Lung (tissue), 11 donors: ENCODE measurements at regions not wholly inside any gene's neighbourhood (a gene's known extent, or its start where the extent isn't known, plus 50 kb on each side); places are given as distances from the start of the nearest gene placed in this dataset.

ENCODE experiments used
- ATAC-seq: fragments of 200-7000 bp; cut with Tn5 transposase; one replicate; pipeline ENCODE4 v1.9.1; 2020; ENCODE audit warnings: moderate number of reproducible peaks; ENCODE audit not compliant: insufficient read depth, low FRiP score
- DNase-seq, 3 donors: peaks; one replicate each; pipeline ENCODE4 v3.0.0-alpha.2; 2013 to 2017
- H3K27ac ChIP-seq, 2 donors: one replicate each; pipeline ENCODE4 v1.5.1; 2013; ENCODE audit warnings: mild to moderate bottlenecking in 2 of 2, moderate library complexity in 2 of 2, control low read depth in 1 of 2, inconsistent platforms in 1 of 2, low read depth in 1 of 2, low read length in 1 of 2
- H3K27me3 ChIP-seq, 3 donors: one replicate each; pipeline ENCODE4 v1.5.1; 2013; ENCODE audit warnings: low read length in 2 of 3; ENCODE audit not compliant: control insufficient read depth in 3 of 3, insufficient read depth in 3 of 3
- H3K36me3 ChIP-seq, 4 donors: one replicate each; pipeline ENCODE4 v1.5.1; 2013; ENCODE audit warnings: low read length in 4 of 4, mild to moderate bottlenecking in 1 of 4, moderate library complexity in 1 of 4; ENCODE audit not compliant: control insufficient read depth in 4 of 4, insufficient read depth in 4 of 4
- H3K4me1 ChIP-seq, 5 donors: one replicate each; pipeline ENCODE4 v1.5.1; 2013; ENCODE audit warnings: low read length in 5 of 5, mild to moderate bottlenecking in 2 of 5, moderate library complexity in 1 of 5; ENCODE audit not compliant: control insufficient read depth in 5 of 5, insufficient read depth in 5 of 5
- H3K4me3 ChIP-seq: one replicate; pipeline ENCODE4 v1.5.1; 2013; ENCODE audit warnings: mild to moderate bottlenecking, control low read depth, moderate library complexity
- H3K9ac ChIP-seq, 2 donors: one replicate each; pipeline ENCODE4 v1.5.1; 2013; ENCODE audit warnings: low read length in 2 of 2, control low read depth in 1 of 2; ENCODE audit not compliant: insufficient read depth in 1 of 2
- H3K9me3 ChIP-seq, 4 donors: one replicate each; pipeline ENCODE4 v1.5.1; 2013; ENCODE audit warnings: low read length in 3 of 4, mild to moderate bottlenecking in 1 of 4, moderate library complexity in 1 of 4; ENCODE audit not compliant: control insufficient read depth in 4 of 4, insufficient read depth in 3 of 4
- CTCF ChIP-seq: IDR thresholded peaks from 2 replicates; pipeline ENCODE4 v1.5.1; 2012; ENCODE audit warnings: mild to moderate bottlenecking; ENCODE audit errors: control extremely low read depth, extremely low read depth
- WGBS, 2 donors: extraction: QIAGEN DNeasy Blood & Tissue Kit; methylation state at CpG; one replicate each; pipeline ENCODE4 v1.1.7; 2013; 5-methylcytosine and 5-hydroxymethylcytosine counted together
- donor health status: control.
- donor health status: control.
- donor health status: Bipolar disorder and iron deficiency.
- donor health status: healthy.
- donor health status: DM: yes; HTN: yes; CAD: no.

GRCh38 chr2:117500721-117501120, 313.8 kb upstream of the DDX18 start:
- no peak overlapping the region for H3K9ac ChIP-seq
- H3K27ac ChIP-seq, result no peak overlapping the region
- DNase-seq (no peak), ATAC-seq (no peak)
- H3K4me1 ChIP-seq, result no peaks in the 10 kb centered on the region
- H3K4me3 ChIP-seq, result no peak overlapping the region
- 81 to 88% methylated on average over 3 of the region's 3 CpGs for WGBS, 2 donors
- H3K27me3 ChIP-seq, result no peaks in the 10 kb centered on the region
- peaks cover 0 to 1% (median 0%) of the 10 kb centered on the region in 4 donors for H3K9me3 ChIP-seq
- TF ChIP-seq CTCF, result no peak
- H3K36me3 ChIP-seq, result no peaks in the 10 kb centered on the region

GRCh38 chr2:117502121-117502520, 312.4 kb upstream of the DDX18 start:
- Histone ChIP-seq H3K27me3 (no peaks in the 10 kb centered on the region), H3K4me3 (no peak overlapping the region), H3K27ac (no peak overlapping the region), H3K9ac (no peak overlapping the region), H3K9me3 (no peaks in the 10 kb centered on the region), H3K4me1 (no peaks in the 10 kb centered on the region), H3K36me3 (no peaks in the 10 kb centered on the region)
- no peak for TF ChIP-seq CTCF
- WGBS, 2 donors, result 59 to 63% methylated on average over 5 of the region's 5 CpGs
- no peak for DNase-seq
- no peak for ATAC-seq

GRCh38 chr2:117512307-117512706, 302.2 kb upstream of the DDX18 start:
- no peak overlapping the region for H3K4me3 ChIP-seq
- H3K9me3 ChIP-seq, result no peaks in the 10 kb centered on the region
- H3K27me3 ChIP-seq, result no peaks in the 10 kb centered on the region
- H3K9ac ChIP-seq, result no peak overlapping the region
- ATAC-seq, result no peak
- no peak for DNase-seq
- WGBS, 2 donors, result 82 to 96% methylated on average over 2 of the region's 2 CpGs
- TF ChIP-seq CTCF, result no peak
- no peaks in the 10 kb centered on the region for H3K4me1 ChIP-seq
- no peak overlapping the region for H3K27ac ChIP-seq
- H3K36me3 ChIP-seq, result no peaks in the 10 kb centered on the region

- Histone ChIP-seq H3K4me1 (no peaks in the 10 kb centered on the region), H3K9me3 (no peaks in the 10 kb centered on the region), H3K27ac (no peak overlapping the region), H3K27me3 (no peaks in the 10 kb centered on the region), H3K9ac (no peak overlapping the region), H3K36me3 (no peaks in the 10 kb centered on the region), H3K4me3 (no peak overlapping the region)
- TF ChIP-seq CTCF, result no peak
- ATAC-seq (no peak), DNase-seq (no peak)
- WGBS, 2 donors, result 51 to 61% methylated on average over 1 of the region's 1 CpG
Observed at GRCh38 chr2:117514371-117514770, 300.1 kb upstream of the DDX18 start.
